PC-3 (cell line): ENCODE measurements at regions not wholly inside any gene's neighbourhood (a gene's known extent, or its start where the extent isn't known, plus 50 kb on each side); places are given as distances from the start of the nearest gene placed in this dataset.

ENCODE experiments used
- ATAC-seq: fragments of 200-7000 bp; cut with Tn5 transposase; 2 replicates; pipeline ENCODE4 v1.9.1; 2020; ENCODE audit warnings: mild to moderate bottlenecking, moderate library complexity
- BruUV-seq: library from RNA; stranded (reverse); fragments of 400-500 nt; replicated peaks from 2 replicates; lab custom pipeline; 2021; lab: Mats Ljungman, UMichigan
- CTCF ChIA-PET: fragments of 300-600 bp; sonication (Branson Sonifier 250); formaldehyde crosslinking; loops from one replicate; lab custom pipeline; 2022; ENCODE audit warnings: antibody characterized with exemption; lab: Charles Lee
- POLR2A ChIA-PET: fragments of 300-600 bp; sonication (Branson Sonifier 250); formaldehyde crosslinking; loops from one replicate; lab custom pipeline; 2022; ENCODE audit warnings: antibody characterized with exemption; ENCODE audit not compliant: unreplicated experiment; lab: Charles Lee
- DNase-seq: peaks from one replicate; pipeline ENCODE4 v3.0.0-alpha.2; 2015
- H2AFZ ChIP-seq: fragments of 300-600 bp; sonication (generic); 2 replicates; pipeline ENCODE4 v1.6.0; 2016; ENCODE audit warnings: antibody characterized with exemption, low read length
- H3F3A ChIP-seq: fragments of 300-600 bp; sonication (generic); one replicate; pipeline ENCODE4 v1.6.0; 2017; ENCODE audit warnings: antibody characterized with exemption, low read length, control low read depth, mild to moderate bottlenecking; ENCODE audit not compliant: unreplicated experiment
- H3K27ac ChIP-seq: fragments of 300-600 bp; sonication (generic); 2 replicates; pipeline ENCODE4 v1.5.1; 2016; ENCODE audit warnings: mild to moderate bottlenecking, low read length
- H3K27me3 ChIP-seq: fragments of 300-600 bp; sonication (generic); 2 replicates; pipeline ENCODE4 v1.6.1; 2016; ENCODE audit warnings: low read length, mixed read lengths
- H3K36me3 ChIP-seq: fragments of 300-600 bp; sonication (generic); 2 replicates; pipeline ENCODE4 v1.6.1; 2016; ENCODE audit warnings: low read depth, mixed run types, low read length, mixed read lengths
- H3K4me1 ChIP-seq: fragments of 300-600 bp; sonication (generic); 2 replicates; pipeline ENCODE4 v1.5.1; 2016; ENCODE audit warnings: low read length; ENCODE audit not compliant: insufficient read depth
- H3K4me2 ChIP-seq: fragments of 300-600 bp; sonication (generic); 2 replicates; pipeline ENCODE4 v1.6.0; 2016; ENCODE audit warnings: low read length
- H3K4me3 ChIP-seq: fragments of 300-600 bp; sonication (generic); 2 replicates; pipeline ENCODE4 v1.5.1; 2016; ENCODE audit warnings: mild to moderate bottlenecking, low read length, mixed read lengths
- H3K79me2 ChIP-seq: fragments of 300-600 bp; sonication (generic); 2 replicates; pipeline ENCODE4 v1.6.1; 2017; ENCODE audit warnings: low read length, mixed read lengths
- H3K9ac ChIP-seq: fragments of 300-600 bp; sonication (generic); 2 replicates; pipeline ENCODE4 v1.6.0; 2016; ENCODE audit warnings: mild to moderate bottlenecking, low read length
- H3K9me2 ChIP-seq: fragments of 300-600 bp; sonication (generic); replicated peaks from 2 replicates; pipeline ENCODE4 v1.6.1; 2016; ENCODE audit warnings: mixed run types, low read length, mixed read lengths
- H3K9me3 ChIP-seq: fragments of 300-600 bp; sonication (generic); 2 replicates; pipeline ENCODE4 v1.6.1; 2016; ENCODE audit warnings: low read length, mixed read lengths
- H4K20me1 ChIP-seq: fragments of 300-600 bp; sonication (generic); 2 replicates; pipeline ENCODE4 v1.6.1; 2016; ENCODE audit warnings: low read length, mixed read lengths
- CTCF ChIP-seq: fragments of 300-600 bp; sonication (generic); conservative IDR thresholded peaks from 2 replicates; pipeline ENCODE4 v1.5.1; 2017; ENCODE audit warnings: antibody characterized with exemption, low read depth, mild to moderate bottlenecking, low read length
- EZH2 ChIP-seq: fragments of 300-600 bp; sonication (generic); IDR thresholded peaks from one replicate; pipeline ENCODE4 v1.6.1; 2017; ENCODE audit warnings: antibody characterized with exemption, mild to moderate bottlenecking, low read length; ENCODE audit not compliant: unreplicated experiment
- EZH2phosphoT487 ChIP-seq: fragments of 300-600 bp; sonication (generic); IDR thresholded peaks from 2 replicates; pipeline ENCODE4 v1.6.1; 2018; ENCODE audit warnings: mild to moderate bottlenecking, antibody characterized with exemption, low read length, borderline replicate concordance
- intact Hi-C: fragments of 100-400 bp; cut with micrococcal nuclease; formaldehyde crosslinking; loops from 2 replicates; pipeline ENCODE4 v1.9.0; 2023

- no TSS peak for BruUV-seq
- no peak overlapping the region for H3K27ac ChIP-seq
- ChIA-PET POLR2A (no interaction called here), CTCF (no interaction called here)
- no peaks in the 10 kb centered on the region for H3F3A ChIP-seq
- intact Hi-C loops = no loop called here
- no peak overlapping the region for H3K4me2 ChIP-seq
- no peaks in the 10 kb centered on the region for H3K79me2 ChIP-seq
- H3K4me3 ChIP-seq = no peak overlapping the region
- ATAC-seq (no peak), DNase-seq (no peak)
- no peak overlapping the region for H2AFZ ChIP-seq
- no peaks in the 10 kb centered on the region for H3K27me3 ChIP-seq
- TF ChIP-seq EZH2phosphoT487 (no peak), CTCF (no peak), EZH2 (no peak)
- H3K36me3 ChIP-seq = no peaks in the 10 kb centered on the region
- no peaks in the 10 kb centered on the region for H3K9me2 ChIP-seq
- H3K4me1 ChIP-seq = no peaks in the 10 kb centered on the region
- no peaks in the 10 kb centered on the region for H4K20me1 ChIP-seq
- H3K9me3 ChIP-seq = no peaks in the 10 kb centered on the region
- H3K9ac ChIP-seq = no peak overlapping the region
Measured at GRCh38 chr16:88276591-88276990, 106.2 kb upstream of the ZNF469 start.

GRCh38 chr16:88279998-88280397 is 102.8 kb upstream of the ZNF469 start:
- BruUV-seq = no TSS peak
- no peak for ATAC-seq
- intact Hi-C loops = no loop called here

More at GRCh38 chr16:88279998-88280397, 102.8 kb upstream of the ZNF469 start:
- no peak overlapping the region for H2AFZ ChIP-seq
- H3K4me3 ChIP-seq = no peak overlapping the region
- H3K9ac ChIP-seq = no peak overlapping the region
- no peak overlapping the region for H3K27ac ChIP-seq
- no peaks in the 10 kb centered on the region for H3K4me1 ChIP-seq
- H3K4me2 ChIP-seq = no peak overlapping the region
- TF ChIP-seq CTCF (no peak), EZH2phosphoT487 (no peak), EZH2 (no peak)
- H3K79me2 ChIP-seq = no peaks in the 10 kb centered on the region
- CTCF ChIA-PET = no interaction called here
- no peaks in the 10 kb centered on the region for H3K27me3 ChIP-seq
- no peak for DNase-seq
- no peaks in the 10 kb centered on the region for H3K9me2 ChIP-seq
- H3K9me3 ChIP-seq = no peaks in the 10 kb centered on the region
- H4K20me1 ChIP-seq = no peaks in the 10 kb centered on the region
- H3F3A ChIP-seq = no peaks in the 10 kb centered on the region
- POLR2A ChIA-PET = no interaction called here
- no peaks in the 10 kb centered on the region for H3K36me3 ChIP-seq
